ENCODE measurements at regions not wholly inside any gene's neighbourhood (a gene's known extent, or its start where the extent isn't known, plus 50 kb on each side); places are given as distances from the start of the nearest gene placed in this dataset.
"Not testable (repeated sequence)": the region's sequence is repeated elsewhere in the genome, so short reads cannot be mapped to it uniquely, and the experiment has no call there.

DNA sequence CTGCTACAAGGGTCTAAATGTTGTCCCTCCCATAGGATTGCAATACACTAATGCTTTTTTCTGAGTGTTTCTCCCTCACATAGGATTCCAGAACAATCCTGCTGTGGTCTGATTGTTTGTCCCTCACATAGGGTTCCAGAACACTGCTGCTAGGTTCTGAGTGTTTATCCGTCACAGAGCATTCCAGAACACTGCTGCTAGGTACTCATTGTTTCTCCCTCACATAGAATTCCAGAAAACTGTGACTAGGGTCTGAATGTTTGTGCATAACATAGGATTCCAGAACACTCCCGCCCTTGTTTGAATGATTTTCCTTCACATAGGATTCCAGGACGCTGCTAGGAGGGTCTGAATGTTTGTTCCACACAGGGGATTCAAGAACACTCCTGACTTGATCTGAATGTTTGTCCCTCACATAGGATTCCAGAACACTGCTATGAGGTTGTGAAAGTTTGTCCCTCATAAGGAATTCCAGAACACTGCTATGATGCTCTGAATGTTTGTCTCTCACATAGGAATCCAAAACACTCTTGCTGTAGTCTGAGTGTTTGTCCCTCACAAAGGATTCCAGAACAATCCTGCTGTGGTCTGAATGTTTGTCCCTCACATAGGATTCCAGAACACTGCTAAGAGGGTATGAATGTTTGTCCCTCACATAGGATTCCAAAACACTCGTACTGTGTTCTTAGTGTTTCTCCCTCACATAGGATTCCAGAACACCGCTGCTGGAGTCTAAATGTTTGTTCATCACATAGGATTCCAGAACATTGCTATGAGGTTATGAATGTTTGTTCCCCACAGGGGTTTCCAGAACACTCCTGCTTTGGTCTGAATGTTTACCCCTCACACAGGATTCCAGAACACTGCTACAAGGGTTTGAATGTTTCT lies 213.5 kb downstream of the FOXD4L6 start:
- H3K36me3 Mint-ChIP-seq (ENCODE audit: low read depth) = peaks cover 4% of the 10 kb centered on the region; the same call in 1 of the 2 replicates
- no peak for DNase-seq
- TF ChIP-seq CTCF (IDR thresholded peaks at IDR 0.05) = no peak
- no peak overlapping the region for H3K27ac Mint-ChIP-seq
- peaks cover 6% of the 10 kb centered on the region for H3K27me3 Mint-ChIP-seq (ENCODE audit: insufficient read depth)
- no peaks in the 10 kb centered on the region for H3K4me1 Mint-ChIP-seq (ENCODE audit: low read depth)
- no peak overlapping the region for H3K4me3 Mint-ChIP-seq
- peaks cover 70% of the 10 kb centered on the region for H3K9me3 Mint-ChIP-seq

DNA sequence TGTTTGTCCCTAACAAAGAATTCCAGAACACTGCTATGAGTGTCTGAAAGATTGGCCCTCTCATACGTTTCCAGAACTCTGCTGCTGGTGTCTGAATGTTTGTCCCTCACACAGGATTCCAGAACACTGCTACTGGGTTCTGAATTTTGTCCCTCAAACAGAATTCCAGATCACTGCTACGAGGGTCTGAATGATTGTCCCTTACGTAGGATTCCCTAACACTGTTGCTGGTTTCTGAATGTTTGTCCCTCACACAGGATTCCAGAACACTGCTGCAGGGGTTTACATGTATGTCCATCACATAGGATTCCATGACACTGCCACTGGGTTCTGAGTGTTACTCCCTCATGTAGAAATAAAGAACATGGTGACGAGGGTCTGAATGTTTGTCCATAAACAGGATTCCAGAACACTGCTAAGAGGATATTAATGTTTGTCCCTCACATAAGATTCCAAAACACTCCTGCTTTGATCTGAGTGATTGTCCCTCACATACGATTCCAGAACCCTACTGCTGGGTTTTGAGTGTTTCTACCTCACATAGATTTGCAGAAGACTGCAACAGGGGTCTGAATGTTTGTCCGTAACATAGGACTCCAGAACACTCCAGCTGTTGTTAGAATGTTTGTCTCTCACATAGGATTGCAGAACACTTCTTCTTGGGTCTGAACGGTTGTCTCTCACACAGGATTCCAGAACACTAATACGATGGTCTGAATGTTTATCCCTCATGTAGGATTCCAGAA lies 214.4 kb downstream of the FOXD4L6 start:
- H3K4me1 Mint-ChIP-seq (ENCODE audit: low read depth) = no peaks in the 10 kb centered on the region
- DNase-seq = no peak
- peaks cover 4% of the 10 kb centered on the region; the same call in 1 of the 2 replicates for H3K36me3 Mint-ChIP-seq (ENCODE audit: low read depth)
- no peak overlapping the region for H3K27ac Mint-ChIP-seq
- H3K9me3 Mint-ChIP-seq = peaks cover 74% of the 10 kb centered on the region
- peaks cover 6% of the 10 kb centered on the region for H3K27me3 Mint-ChIP-seq (ENCODE audit: insufficient read depth)
- no peak overlapping the region for H3K4me3 Mint-ChIP-seq
- no peak for TF ChIP-seq CTCF (IDR thresholded peaks at IDR 0.05)

- no peak for TF ChIP-seq CTCF (IDR thresholded peaks at IDR 0.05)
- H3K9me3 Mint-ChIP-seq = peaks cover 76% of the 10 kb centered on the region
- no peaks in the 10 kb centered on the region for H3K4me1 Mint-ChIP-seq (ENCODE audit: low read depth)
- peaks cover 5% of the 10 kb centered on the region for H3K36me3 Mint-ChIP-seq (ENCODE audit: low read depth)
- peaks cover 9% of the 10 kb centered on the region for H3K27me3 Mint-ChIP-seq (ENCODE audit: insufficient read depth)
- H3K27ac Mint-ChIP-seq = no peak overlapping the region
- no peak for DNase-seq
- H3K4me3 Mint-ChIP-seq = no peak overlapping the region
Measured at GRCh38 chr9:40913096-40913719, 215.3 kb downstream of the FOXD4L6 start.

GRCh38 chr9:40912679-40913078 lies 215.8 kb downstream of the FOXD4L6 start:
- H3K9me3 Mint-ChIP-seq = peaks cover 81% of the 10 kb centered on the region
- H3K4me3 Mint-ChIP-seq; H3K27ac Mint-ChIP-seq; H3K4me1 Mint-ChIP-seq (ENCODE audit: low read depth); DNase-seq: not testable (repeated sequence)
- H3K36me3 Mint-ChIP-seq (ENCODE audit: low read depth) = peaks cover 10% of the 10 kb centered on the region
- peaks cover 11% of the 10 kb centered on the region for H3K27me3 Mint-ChIP-seq (ENCODE audit: insufficient read depth)

GRCh38 chr9:40911647-40912046 lies 216.8 kb downstream of the FOXD4L6 start:
- Mint-ChIP-seq H3K4me1 (ENCODE audit: low read depth) (no peaks in the 10 kb centered on the region), H3K4me3 (no peak overlapping the region), H3K27ac (no peak overlapping the region), H3K9me3 (peaks cover 85% of the 10 kb centered on the region), H3K27me3 (ENCODE audit: insufficient read depth) (peaks cover 11% of the 10 kb centered on the region), H3K36me3 (ENCODE audit: low read depth) (peaks cover 18% of the 10 kb centered on the region)
- DNase-seq = no peak
- TF ChIP-seq CTCF (IDR thresholded peaks at IDR 0.05) = no peak

DNA sequence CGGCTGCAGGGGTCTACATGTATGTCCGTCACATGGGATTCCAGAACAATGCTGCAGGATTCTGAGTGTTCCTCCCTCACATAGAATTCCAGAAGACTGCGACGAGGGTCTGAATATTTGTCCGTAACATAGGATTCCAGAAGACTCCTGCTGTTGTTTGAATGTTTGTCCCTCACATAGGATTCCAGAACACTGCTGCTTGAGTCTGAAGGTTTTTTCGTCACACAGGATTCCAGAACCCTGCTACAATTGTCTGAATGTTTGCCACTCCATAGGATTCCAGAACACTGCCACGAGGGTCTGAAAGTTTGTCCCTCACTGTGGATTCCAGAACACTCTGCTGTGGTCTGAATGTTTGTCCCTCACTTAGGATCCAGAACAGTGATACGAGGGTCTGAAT lies 217.5 kb downstream of the FOXD4L6 start:
- not testable (repeated sequence) for H3K27ac Mint-ChIP-seq

More for the DNA sequence above, 217.5 kb downstream of the FOXD4L6 start:
- H3K4me1 Mint-ChIP-seq (ENCODE audit: low read depth); H3K4me3 Mint-ChIP-seq; DNase-seq: not testable (repeated sequence)
- H3K9me3 Mint-ChIP-seq = peaks cover 85% of the 10 kb centered on the region
- H3K36me3 Mint-ChIP-seq (ENCODE audit: low read depth) = peaks cover 20% of the 10 kb centered on the region
- peaks cover 11% of the 10 kb centered on the region for H3K27me3 Mint-ChIP-seq (ENCODE audit: insufficient read depth)
